ENCODE measurements at regions not wholly inside any gene's neighbourhood (a gene's known extent, or its start where the extent isn't known, plus 50 kb on each side); places are given as distances from the start of the nearest gene placed in this dataset.
A peak's percentile ranks its signal among the peaks of the same experiment; 100 is the strongest.

- Histone ChIP-seq H3K4me3 (ENCODE audit: low read depth, low read length) (no peak overlapping the region), H3K36me3 (ENCODE audit: control insufficient read depth, insufficient read depth, low read length) (no peaks in the 10 kb centered on the region), H3K27me3 (ENCODE audit: control insufficient read depth, insufficient read depth, low read length) (peaks cover 7% of the 10 kb centered on the region)
- ChIA-PET CTCF (interaction anchor here (1.1 to 1.4 kb wide), 2 partner anchors 9 to 20 kb away, joined by 3 to 6 read pairs; no protein-coding TSS in a partner anchor), POLR2A (no interaction called here)
- TF ChIP-seq CTCF (IDR thresholded peaks at IDR 0.05; ENCODE audit: insufficient read depth, low read depth, low read length): no peak
- no peak for DNase-seq (ENCODE audit: low read depth)
Observed at GRCh38 chr12:30824311-30824710, 69.6 kb upstream of the CAPRIN2 start.

DNA sequence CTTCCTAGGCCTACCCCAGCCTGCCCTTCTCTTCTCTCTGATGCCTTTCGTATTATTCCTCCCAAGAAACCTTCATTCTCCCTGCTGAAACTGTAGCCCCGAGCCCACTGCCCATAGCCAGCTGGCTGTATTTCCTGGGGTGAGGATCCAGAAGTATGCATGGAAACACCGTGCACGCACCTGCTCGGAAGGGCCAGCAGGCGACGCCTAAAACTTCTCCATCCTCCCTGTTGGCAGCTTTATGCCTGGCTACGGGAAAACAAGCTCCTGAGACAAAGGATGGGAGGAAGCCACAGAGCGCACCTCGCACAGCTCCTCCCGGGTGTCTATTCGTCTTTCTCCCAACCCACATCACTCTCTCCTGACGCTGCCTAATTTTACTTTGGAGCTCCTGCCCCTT, 69.0 kb upstream of the CAPRIN2 start:
- POLR2A ChIA-PET: no interaction called here
- no peaks in the 10 kb centered on the region for H3K36me3 ChIP-seq (ENCODE audit: control insufficient read depth, insufficient read depth, low read length)
- peaks cover 5% of the 10 kb centered on the region for H3K27me3 ChIP-seq (ENCODE audit: control insufficient read depth, insufficient read depth, low read length)
- no peak overlapping the region for H3K4me3 ChIP-seq (ENCODE audit: low read depth, low read length)
- no peak for TF ChIP-seq CTCF (IDR thresholded peaks at IDR 0.05; ENCODE audit: insufficient read depth, low read depth, low read length)
- CTCF ChIA-PET: interaction anchor here (1.1 to 1.4 kb wide), 2 partner anchors 9 to 20 kb away, joined by 3 to 6 read pairs; no protein-coding TSS in a partner anchor
- no peak for DNase-seq (ENCODE audit: low read depth)

DNA sequence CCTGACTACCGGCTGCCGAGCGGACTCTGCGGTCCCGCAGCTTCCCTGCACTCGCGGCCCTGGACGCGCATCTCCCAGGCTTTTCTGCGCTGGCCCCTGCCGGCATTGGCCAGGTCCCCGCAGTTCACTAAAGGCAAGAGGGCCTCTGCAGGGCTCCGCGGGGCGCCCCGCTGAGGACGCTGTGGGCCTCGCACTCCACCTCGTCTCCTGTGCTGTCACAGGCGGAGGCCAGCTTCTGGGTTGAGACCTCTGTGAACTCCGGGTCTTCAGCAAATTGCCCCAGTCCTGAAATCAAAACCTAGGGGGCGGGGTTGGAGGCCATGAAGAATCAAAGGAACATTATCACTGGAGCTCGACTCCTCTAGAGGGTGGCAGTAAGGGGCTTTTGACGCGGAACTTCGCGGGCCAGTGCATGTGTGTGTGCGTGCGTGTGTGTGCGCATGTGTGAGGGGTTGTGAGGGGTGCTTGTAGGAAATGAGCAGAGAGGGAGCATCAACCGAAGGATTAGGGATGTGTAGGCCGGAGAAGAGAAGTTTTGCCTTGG, 68.5 kb upstream of the CAPRIN2 start:
- Histone ChIP-seq H3K4me3 (ENCODE audit: low read depth, low read length) (no peak overlapping the region), H3K27me3 (ENCODE audit: control insufficient read depth, insufficient read depth, low read length) (peaks cover 8% of the 10 kb centered on the region), H3K36me3 (ENCODE audit: control insufficient read depth, insufficient read depth, low read length) (no peaks in the 10 kb centered on the region)
- ChIA-PET POLR2A (no interaction called here), CTCF (interaction anchor here (1.1 to 1.4 kb wide), 2 partner anchors 21 to 28 kb away, joined by 3 to 6 read pairs; no protein-coding TSS in a partner anchor)
- no peak for DNase-seq (ENCODE audit: low read depth)
- TF ChIP-seq CTCF (IDR thresholded peaks at IDR 0.05; ENCODE audit: insufficient read depth, low read depth, low read length): no peak

- ChIA-PET POLR2A (no interaction called here), CTCF (interaction anchor here (1.1 kb wide), 1 partner anchor 28 kb away, joined by 3 read pairs; no protein-coding TSS in a partner anchor)
- H3K27me3 ChIP-seq (ENCODE audit: control insufficient read depth, insufficient read depth, low read length): peaks cover 8% of the 10 kb centered on the region
- H3K4me3 ChIP-seq (ENCODE audit: low read depth, low read length): peak overlapping the region; percentile 26
- 0 out of 2 replicates have a peak, but pooled peaks have one; percentile 6 for TF ChIP-seq CTCF (IDR thresholded peaks at IDR 0.05; ENCODE audit: insufficient read depth, low read depth, low read length)
- DNase-seq (ENCODE audit: low read depth): no peak
- H3K36me3 ChIP-seq (ENCODE audit: control insufficient read depth, insufficient read depth, low read length): no peaks in the 10 kb centered on the region
Observed at GRCh38 chr12:30822385-30823155, 67.8 kb upstream of the CAPRIN2 start.

GRCh38 chr12:30820406-30820946, 65.7 kb upstream of the CAPRIN2 start:
- Histone ChIP-seq H3K4me3 (ENCODE audit: low read depth, low read length) (no peak overlapping the region), H3K36me3 (ENCODE audit: control insufficient read depth, insufficient read depth, low read length) (no peaks in the 10 kb centered on the region), H3K27me3 (ENCODE audit: control insufficient read depth, insufficient read depth, low read length) (peaks cover 8% of the 10 kb centered on the region)
- no peak for TF ChIP-seq CTCF (IDR thresholded peaks at IDR 0.05; ENCODE audit: insufficient read depth, low read depth, low read length)
- POLR2A ChIA-PET: no interaction called here
- CTCF ChIA-PET: interaction anchor here (1.5 kb wide), 1 partner anchor 24 kb away, joined by 3 read pairs; no protein-coding TSS in a partner anchor
- DNase-seq (ENCODE audit: low read depth): no peak

Measured in BJ (cell line).